C4-2B (cell line): ENCODE measurements at regions not wholly inside any gene's neighbourhood (a gene's known extent, or its start where the extent isn't known, plus 50 kb on each side); places are given as distances from the start of the nearest gene placed in this dataset.

Experiments
- ZFX ChIP-seq: fragments of 450-650 bp; IDR thresholded peaks from 2 replicates; pipeline ENCODE4 v1.6.1; 2017
- TF ChIP-seq, protein P1 (sequence below): fragments of 450-650 bp; conservative IDR thresholded peaks from 2 replicates; pipeline ENCODE4 v1.5.1; 2017; ENCODE audit warnings: mild to moderate bottlenecking

DNA sequence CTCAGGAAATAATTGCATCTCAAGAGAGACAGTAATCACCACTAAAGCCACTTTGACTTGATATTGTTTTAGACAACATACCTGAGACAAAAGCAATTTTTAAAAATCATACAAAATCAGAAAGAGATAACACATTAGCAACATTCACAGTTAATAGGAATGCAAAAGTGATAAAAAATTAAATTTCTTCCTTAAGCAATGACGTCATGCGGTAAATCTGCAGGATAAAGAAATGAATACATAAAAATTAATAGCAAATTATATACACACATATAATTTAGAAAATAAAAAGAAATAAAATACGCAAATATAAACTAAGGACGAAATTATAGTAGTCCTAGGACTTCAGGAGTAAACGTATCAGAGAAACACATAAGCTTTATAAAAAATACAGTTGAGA is 866.5 kb upstream of the PRKX start:
- TF ChIP-seq, protein P1, sequence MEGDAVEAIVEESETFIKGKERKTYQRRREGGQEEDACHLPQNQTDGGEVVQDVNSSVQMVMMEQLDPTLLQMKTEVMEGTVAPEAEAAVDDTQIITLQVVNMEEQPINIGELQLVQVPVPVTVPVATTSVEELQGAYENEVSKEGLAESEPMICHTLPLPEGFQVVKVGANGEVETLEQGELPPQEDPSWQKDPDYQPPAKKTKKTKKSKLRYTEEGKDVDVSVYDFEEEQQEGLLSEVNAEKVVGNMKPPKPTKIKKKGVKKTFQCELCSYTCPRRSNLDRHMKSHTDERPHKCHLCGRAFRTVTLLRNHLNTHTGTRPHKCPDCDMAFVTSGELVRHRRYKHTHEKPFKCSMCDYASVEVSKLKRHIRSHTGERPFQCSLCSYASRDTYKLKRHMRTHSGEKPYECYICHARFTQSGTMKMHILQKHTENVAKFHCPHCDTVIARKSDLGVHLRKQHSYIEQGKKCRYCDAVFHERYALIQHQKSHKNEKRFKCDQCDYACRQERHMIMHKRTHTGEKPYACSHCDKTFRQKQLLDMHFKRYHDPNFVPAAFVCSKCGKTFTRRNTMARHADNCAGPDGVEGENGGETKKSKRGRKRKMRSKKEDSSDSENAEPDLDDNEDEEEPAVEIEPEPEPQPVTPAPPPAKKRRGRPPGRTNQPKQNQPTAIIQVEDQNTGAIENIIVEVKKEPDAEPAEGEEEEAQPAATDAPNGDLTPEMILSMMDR: no peak
- TF ChIP-seq ZFX: no peak
